HCEC 1CT (cell line): ENCODE measurements at regions not wholly inside any gene's neighbourhood (a gene's known extent, or its start where the extent isn't known, plus 50 kb on each side); places are given as distances from the start of the nearest gene placed in this dataset.
A peak's percentile ranks its signal among the peaks of the same experiment; 100 is the strongest.

Experiments
- DNase-seq: peaks from one replicate; pipeline ENCODE4 v3.0.0-alpha.2; 2017

DNA sequence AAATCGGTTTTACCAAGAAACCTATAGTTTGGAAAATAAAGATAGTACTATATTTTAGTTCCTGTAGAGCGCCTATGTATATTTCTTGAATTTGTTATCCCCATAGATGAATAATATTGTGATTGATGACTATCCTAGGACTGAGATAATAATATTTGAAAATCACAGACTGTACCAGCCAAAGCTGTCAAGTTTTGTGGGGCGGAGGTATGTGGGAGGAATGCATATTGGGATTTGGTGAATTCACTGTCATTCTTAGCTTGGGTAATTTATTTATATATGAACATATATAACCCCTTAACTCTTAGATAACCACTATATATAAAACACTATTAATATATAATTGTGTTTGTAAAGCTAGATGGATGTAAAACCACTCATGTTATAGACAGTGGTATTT, 205.5 kb upstream of the ARSJ start:
- no peak for DNase-seq

DNA sequence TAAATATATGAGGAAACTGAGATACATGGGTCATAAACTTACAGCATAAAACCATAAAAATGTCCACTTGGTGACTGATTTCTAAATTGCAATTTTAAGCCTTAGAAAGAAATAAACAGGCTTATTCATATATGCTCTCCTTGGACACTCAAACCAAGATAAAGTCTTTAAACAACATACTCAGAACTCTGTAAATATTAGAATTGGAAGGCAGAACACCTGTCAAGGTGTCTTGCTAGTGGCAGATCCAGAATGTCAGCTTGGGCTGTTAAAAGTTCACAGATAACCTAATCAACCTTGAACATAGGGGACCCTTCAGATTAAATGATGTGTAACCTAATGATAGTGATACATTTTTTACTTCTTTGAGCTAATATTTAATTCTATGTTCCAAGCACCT, 208.1 kb upstream of the ARSJ start:
- DNase-seq = no peak

DNA sequence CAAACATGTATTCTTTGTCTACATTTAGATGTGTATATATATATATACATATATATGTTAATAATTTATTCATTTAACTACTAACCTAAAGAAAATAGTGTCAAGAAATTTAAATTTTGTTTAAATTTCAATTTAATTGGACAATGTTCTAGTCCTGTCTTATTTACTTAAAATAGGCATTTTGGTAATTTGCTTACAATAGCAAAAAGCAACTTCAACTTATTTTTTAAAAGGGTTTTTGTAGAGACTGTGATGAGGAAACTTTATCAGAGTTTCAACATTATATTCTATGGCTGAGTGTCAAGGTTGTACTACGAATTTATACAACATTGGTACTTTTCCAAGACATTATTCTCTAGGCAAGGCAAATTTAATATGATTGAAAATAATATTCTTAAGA, 212.0 kb upstream of the ARSJ start:
- no peak for DNase-seq

DNA sequence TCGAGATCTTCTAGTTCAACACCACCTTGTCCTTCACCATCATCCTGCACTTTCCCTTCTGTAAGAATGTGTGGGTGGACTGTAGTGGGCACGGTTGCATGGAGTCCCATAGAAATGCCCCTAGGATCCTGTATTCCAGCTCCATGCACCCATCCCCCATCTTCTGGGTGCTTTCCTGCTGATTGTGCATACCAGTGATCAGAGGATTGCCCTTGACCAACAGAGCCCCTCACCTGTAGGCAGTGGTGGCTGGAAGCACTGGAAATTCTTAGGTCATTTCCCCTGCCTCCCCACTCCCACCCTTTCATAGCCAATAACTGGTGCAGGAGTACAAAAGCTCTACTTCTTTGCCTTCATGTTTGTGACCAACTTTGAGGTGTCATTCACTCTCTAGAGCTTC, 213.4 kb upstream of the ARSJ start:
- no peak for DNase-seq

DNA sequence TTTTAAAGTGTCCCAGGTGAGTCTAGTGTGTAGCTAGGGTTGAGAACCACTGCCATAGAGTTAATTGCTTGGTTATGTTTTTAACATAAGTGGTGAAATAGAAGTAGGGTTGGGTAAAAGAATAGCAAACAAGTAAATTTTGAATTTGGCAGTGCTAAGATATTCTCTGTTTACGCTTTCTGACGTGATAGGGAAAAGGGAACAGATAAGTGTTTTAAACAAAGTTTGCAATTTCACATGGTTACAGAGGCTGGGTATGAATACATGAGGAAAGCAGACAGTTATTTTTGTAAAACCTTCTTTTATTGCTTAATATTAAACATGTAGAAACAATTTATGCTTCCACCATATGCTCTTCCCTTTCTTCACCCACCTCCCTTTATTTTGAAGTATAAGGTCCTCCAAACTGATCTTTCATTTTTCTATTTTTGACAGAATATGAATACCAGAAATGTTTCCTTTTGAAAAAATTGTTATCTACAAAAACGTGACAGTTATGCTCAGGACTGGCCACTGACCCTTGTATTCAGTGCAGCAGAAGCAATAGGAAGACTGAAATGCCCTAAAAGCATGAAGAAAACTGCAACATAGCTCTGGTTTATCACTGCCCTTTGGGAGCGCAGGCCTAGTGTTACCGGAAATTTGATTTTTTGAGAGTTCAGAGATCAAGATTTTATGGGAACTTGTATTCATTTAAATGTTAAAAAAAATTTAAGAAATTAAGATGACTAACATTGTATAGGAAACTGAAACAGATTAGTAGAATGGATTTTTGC, 214.4 kb upstream of the ARSJ start:
- no peak for DNase-seq

DNA sequence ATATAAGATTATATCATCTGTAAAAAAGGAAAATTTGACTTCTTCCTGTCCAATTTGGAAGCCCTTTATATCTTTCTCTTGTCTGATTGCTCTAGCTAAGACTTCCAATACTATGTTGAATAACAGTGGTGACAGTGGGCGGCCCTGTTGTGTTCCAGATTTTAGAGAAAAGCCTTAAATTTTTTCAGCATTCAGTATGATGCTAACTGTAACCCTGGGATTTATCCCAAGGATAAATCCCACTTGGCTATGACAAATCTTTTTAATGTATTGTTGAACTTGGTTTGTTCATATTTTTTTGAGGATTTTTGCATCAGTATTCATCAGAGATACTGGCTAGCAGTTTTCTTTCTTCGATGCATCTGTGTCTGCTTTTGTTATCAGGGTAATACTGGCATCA, 217.2 kb upstream of the ARSJ start:
- no peak for DNase-seq

DNA sequence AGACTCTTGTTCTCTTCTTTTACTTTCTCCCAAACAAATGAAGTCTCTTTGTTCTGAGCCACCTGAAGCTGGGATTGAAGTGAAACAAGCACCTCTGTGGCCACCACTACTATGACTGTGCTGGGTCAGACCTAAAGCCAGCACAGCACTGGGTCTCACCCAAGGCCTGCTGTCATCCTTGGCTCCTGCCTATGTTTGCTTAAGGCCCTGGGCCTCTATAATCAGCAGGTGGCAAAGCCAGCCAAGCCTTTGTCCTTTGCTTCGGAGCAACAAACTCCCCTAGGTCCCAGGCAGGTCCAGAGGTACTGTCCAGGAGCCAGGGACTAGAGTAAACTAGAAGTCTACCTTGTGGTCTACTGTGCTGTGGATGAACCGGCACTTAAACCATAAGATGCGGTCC, 220.6 kb upstream of the ARSJ start:
- DNase-seq = no peak

DNA sequence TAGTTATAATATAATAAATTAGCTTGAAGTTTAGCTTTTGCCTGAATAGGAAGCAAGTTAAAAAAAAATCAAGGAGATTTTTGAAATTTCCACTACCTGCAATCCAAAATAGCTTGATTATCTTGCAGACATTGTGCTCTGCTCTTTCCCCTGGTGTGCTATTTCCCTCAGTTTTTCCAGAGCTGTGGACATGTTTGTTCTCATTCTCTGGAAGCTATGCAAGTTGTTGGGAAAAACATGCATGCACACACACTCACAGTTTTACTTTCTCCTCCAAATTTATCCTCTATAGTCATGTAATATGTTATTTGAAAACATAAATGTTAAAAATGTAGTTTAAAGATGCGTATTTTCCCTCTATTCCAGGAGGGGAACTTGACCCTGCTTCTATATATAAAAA, 225.8 kb upstream of the ARSJ start:
- DNase-seq = no peak

DNA sequence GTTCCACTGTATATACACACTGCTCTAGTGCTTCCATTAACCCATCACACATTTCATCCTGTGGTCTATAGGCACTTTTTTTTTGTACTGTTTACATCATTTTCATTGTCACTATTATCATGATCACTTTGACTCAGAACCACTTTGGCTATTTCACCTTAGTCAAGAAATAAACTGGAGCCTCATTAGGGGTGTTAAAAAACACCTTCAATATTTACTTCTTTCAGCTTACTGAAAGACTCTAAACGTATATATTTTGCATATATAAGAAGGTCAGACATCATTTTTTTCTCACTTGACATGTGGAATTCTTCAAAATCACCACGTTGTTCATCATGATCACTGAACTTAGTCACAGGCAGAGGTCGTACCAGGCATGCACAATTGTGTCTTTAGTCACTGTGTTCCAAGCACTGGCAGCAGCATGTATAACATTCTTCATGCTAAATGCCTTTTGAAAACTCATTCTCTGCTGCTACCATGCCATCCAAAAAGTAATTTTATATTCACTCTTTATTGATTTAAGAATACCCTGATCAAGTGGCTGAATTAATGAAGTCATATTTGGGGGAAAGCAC, 229.2 kb upstream of the ARSJ start:
- peak; percentile 23 for DNase-seq

DNA sequence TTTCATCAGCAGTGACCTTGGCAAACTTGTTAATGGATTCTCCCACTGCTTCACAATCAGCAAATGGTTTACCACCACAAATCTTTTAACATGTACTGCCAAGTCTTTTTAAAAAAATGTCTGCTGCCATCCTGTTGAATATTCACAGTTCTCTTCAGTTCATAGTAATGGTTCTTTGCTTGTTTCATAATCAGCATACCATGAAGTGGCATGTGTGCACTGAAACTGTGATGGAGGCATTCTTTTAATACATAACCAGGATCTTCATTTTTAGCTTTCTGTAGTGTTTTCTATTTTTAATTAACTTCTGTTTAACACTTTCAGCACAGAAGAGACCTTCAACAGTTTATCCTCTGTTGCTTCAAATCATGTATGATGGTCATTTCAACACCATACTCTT, 230.1 kb upstream of the ARSJ start:
- no peak for DNase-seq

DNA sequence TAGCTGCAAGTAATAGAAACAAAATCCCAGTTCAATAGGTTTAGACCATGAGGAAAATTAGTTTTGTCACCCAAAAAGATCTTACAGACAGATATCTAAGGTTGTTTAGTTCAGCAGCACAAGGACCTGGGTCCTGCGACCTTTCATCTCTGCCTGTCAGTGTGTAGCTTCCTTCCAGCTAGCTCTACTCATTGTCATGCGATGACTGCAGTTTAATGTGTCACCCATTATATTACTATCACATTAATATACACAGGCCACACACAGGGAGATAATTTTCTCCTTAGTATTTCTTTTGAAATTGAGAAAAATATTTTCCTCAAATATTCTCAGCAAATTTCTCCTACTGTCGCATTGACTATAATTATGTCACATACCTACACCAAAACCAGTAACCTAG, 232.1 kb upstream of the ARSJ start:
- DNase-seq = no peak

DNA sequence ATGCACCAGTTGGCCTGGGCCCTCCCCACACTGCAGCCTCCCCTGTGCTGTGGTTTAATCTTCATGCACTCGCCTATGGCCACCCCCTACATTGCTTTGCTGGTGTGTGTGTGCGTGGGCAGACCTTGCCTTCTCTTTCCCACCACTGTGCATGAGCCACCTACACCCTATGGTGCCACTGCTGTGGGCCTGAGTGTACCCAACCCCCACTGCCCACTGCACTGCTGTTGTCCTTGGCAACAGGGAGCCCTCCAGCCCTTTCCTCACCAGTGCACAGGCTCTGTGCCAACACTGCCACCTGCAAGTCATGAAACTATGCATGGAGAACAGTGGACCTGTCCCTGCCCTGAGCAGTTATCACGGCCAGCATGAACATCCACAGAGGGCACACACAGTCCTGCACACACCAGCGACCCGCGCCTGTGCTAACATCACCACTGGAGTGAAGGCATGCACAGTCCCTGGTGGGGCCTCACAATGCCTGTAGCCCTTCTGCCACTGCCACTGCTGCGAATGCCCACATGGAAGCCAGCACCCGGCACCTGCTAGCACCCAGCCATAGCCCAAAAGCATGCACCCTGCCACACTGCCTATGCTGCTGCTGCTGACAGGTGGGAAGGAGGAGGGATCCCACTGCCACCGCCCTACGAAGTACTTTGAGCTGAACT, 237.8 kb upstream of the ARSJ start:
- DNase-seq = no peak

DNA sequence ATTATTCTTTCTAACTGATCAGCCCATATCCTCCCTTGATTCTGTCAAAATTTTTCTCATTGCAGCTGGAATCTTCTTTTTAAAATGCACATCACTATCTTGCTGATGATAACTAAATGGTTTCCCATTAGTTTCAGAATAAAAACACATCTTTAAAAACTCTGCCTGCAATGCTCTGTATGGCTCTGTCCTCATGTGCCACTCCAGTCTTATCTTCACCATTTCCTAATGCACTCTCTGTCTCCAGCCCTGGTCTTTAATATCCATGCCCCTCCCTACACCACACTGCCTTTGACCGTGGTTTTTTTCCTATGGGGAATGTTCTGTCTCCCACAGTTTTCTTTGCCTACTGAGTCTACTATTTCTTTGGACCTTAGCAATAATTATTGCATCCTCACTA, 244.1 kb upstream of the ARSJ start:
- DNase-seq = no peak

DNA sequence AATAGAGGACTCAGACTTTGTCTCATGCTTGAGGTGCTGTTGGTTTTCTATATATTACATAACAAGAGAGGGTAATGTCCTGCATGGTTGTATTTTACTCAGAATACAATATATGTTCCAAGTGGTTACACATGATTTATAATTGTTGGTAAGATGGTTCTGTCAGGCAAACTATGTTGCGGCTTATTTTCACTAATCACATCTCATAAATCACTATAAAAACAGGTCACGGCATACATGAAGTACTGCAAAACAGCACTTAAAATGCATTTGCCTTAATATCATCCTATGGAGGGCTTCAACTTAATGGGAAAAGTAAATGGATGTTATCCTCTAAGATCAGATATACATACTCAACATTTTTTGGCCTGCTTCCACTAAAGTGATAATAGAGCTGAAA, 246.0 kb upstream of the ARSJ start:
- no peak for DNase-seq

DNA sequence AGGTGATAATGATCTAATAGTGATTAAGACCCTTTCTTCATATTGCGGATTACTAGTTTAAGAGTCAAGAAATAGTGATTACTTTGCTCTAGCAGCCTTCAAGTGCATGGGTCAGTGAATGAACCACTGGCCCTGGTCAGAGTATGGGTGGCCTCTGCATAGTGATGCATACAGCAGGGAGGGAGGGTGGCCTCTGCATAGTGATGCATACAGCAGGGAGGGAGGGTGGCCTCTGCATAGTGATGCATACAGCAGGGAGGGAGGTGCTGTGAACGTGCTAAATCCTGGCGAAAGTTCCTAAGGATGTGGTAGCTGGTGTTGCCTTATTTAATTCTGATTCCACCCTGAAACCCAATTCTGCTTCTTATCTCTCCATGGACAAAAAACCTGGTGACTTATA, 246.7 kb upstream of the ARSJ start:
- no peak for DNase-seq

DNA sequence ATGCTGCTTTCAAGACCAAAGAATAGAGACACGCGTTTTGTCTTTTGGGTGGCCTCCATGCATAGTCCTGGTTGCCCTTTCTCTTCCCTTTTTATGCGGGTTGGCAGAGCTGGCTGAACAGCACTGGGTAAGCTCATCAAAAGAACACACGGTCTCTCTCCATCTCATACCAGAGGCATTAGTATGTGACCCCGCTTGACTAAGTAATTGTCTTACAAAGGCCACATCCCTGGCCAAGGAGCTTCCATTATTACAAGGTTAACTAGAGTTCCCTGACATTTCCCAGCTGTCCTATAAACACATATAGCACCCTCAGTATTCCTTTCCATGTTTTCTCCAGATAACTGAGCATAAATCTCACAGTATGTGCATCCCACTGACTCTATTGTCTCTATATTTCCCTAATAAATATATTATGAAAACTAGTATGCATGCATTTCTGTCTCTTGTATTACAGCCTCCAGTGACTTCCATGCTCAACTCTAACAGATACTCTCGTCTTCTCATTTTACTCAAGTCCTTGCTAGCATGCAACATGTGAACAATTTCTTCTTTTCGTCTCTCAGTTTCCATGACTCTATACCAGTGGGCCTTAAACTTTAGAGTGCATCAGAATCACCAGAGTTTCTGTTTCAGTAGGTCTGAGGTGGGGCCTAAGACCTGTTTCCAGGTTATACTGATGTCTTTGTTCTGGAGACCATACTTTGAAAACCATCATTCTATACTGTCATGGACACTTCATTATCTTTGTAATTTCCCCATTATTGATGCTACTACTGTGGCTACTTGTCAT, 247.7 kb upstream of the ARSJ start:
- peak; percentile 20 for DNase-seq

DNA sequence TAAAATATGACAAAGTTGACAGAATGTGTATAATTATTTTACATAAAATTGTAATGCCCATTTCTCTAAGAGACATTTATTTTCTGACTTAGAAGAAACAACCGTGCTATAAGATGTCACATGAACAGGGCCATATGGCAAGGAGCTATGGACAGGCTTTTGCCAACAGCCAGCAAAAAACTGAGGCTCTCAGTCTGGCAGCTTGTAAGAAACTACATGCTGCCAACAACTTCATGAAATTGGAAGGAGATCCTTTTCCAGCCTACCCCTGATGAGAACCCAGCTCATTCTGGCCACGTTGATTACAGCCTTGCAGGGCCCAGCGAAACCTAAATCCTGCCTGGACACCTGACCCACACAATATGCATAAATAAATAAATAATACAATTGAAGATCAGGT, 250.3 kb upstream of the ARSJ start:
- DNase-seq = no peak

DNA sequence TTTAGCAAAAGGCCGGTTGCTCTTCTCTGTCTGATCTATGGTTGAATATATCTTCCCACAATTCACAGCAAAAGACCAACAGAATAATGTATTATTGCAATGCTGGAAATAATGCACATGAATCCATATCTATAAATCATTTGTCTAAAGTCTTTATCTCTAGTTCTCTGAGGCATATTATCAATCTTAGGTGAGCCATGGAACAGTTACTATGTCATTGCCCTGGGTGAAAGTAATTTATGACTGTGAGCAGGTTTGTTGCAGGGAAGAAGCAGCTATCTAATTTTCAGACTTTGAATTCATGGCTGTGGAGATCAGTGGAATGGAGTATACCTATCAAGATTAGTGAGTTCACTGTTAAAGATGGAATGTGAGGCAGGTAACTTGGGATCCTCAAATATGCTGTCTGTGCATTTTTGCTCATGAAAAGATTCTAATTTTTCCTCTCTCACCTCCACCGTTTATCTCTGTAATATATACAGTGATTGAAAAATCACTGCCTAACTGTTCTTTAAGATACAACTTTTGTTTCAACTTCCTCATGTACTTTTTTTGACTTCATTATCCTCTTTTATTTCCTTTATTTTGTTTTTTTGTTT, 256.8 kb upstream of the ARSJ start:
- no peak for DNase-seq

DNA sequence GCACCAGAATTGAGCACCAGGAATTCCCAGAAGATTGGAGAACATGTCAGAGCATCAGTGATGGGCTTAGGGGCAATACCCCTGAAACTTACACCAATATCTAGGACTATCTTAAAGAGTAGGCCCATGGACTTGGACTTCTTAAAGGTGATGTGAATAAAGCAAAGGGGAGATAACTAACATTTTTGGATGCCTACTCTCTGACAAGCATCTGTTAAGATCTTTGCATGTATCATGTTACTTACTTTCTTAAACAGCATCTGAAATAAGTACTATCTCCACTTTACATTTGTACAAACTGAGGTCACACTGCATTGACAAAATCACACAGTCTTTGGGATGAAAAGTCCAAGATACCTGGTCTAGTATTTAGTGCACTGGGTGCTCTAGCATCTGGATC, 258.6 kb upstream of the ARSJ start:
- DNase-seq = no peak

DNA sequence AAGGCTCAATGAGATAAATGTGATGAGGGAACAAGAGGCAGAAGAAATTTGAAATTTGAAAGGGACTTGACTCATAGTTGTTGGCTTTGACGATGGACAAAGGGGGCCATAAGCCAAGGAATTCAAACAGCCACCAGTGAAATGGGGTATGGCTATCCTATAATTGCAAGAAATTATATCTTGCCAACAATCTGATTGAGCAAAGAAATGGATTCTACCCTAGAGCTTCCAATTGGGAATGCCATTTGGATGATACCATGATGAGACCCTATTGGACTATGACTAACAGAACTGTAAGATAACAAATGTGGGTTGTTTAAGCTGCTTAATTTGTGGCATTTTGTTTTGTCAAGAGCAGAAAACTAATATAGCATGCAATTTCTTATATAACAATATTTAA, 270.1 kb upstream of the ARSJ start:
- DNase-seq = no peak

DNA sequence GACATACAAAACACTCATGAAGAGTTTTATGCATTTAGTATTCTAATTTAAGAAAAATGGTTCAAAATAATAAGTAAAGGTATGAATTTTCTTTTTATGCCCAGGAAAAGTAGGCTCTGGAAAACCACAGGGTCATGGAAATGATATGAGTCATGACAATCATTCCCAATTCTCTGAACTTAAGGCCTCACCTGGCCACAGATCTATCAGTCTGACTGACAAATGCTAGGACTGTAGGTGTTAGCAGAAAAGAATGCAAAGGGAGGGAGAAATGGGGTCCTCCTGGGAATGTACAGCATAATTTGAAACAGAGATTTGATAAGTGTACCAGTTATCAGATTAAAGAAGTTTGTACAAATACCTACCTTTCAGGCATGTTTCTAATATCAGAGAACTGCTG, 270.5 kb upstream of the ARSJ start:
- no peak for DNase-seq

DNA sequence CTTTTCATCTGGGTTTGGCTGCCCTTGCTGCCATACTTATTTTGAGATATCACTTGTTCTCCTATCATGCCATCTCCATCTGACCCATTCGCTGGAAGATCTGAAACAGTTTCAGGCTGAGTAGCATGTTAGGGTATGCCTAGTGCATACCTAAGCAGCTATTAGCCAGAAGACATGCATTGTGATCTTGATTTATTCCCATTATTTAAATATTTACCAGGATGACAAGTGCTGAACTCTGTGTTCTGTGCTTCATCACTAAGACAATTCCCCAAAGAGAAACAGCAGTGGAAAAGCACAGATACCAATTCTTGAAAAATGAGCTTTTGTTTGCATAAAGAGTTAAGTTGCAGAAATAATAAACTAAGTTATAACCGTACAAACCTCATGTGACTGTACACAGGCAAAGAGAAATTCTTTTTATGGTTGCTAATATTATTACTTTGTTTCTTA, 271.0 kb upstream of the ARSJ start:
- DNase-seq = peak; percentile 4

DNA sequence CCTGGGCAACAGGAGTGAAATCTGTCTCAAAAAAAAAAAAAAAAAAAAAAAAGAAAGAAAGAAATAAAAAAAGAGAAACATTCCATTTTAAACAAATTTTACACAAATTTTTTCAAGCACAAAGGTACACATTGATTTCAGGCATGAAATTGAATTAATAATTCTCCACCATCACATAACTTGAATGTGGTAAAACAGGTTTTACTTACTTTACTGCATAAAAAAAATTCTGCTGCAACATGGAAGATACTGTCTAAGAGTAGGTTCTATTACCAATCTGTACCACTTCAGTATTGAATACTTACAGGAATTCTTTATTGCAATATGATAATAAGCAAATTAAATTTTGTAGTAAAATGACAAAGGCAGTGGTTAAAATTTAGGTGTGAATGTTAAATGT, 271.6 kb upstream of the ARSJ start:
- no peak for DNase-seq
